IPS-18c (cell line): ENCODE measurements at regions not wholly inside any gene's neighbourhood (a gene's known extent, or its start where the extent isn't known, plus 50 kb on each side); places are given as distances from the start of the nearest gene placed in this dataset.

Experiments used
- H3K4me3 ChIP-seq: 2 replicates; pipeline ENCODE4 v1.7.0; 2013; ENCODE audit warnings: low read depth, mild to moderate bottlenecking, low read length, moderate library complexity; ENCODE audit not compliant: insufficient read depth
- H3K9me3 ChIP-seq: one replicate; pipeline ENCODE4 v1.6.1; 2013; ENCODE audit warnings: mild to moderate bottlenecking, low read length, moderate library complexity; ENCODE audit not compliant: control insufficient read depth, insufficient read depth

- H3K9me3 ChIP-seq: peaks cover 3% of the 10 kb centered on the region
- H3K4me3 ChIP-seq: no peak overlapping the region
Observed at GRCh38 chr4:188551156-188551555, 411.9 kb downstream of the TRIML1 start.

- Histone ChIP-seq H3K9me3 (peaks cover 5% of the 10 kb centered on the region), H3K4me3 (no peak overlapping the region)
Observed at GRCh38 chr4:188552741-188553275, 413.6 kb downstream of the TRIML1 start.

GRCh38 chr4:188554413-188554812, 415.2 kb downstream of the TRIML1 start:
- peaks cover 5% of the 10 kb centered on the region for H3K9me3 ChIP-seq
- H3K4me3 ChIP-seq: no peak overlapping the region

GRCh38 chr4:188573104-188573503, 433.9 kb downstream of the TRIML1 start:
- H3K4me3 ChIP-seq: no peak overlapping the region

GRCh38 chr4:188578657-188579056, 439.4 kb downstream of the TRIML1 start:
- Histone ChIP-seq H3K9me3 (no peaks in the 10 kb centered on the region), H3K4me3 (no peak overlapping the region)

More at GRCh38 chr4:188573104-188573503, 433.9 kb downstream of the TRIML1 start:
- H3K9me3 ChIP-seq: no peaks in the 10 kb centered on the region

GRCh38 chr4:188596021-188596420, 456.8 kb downstream of the TRIML1 start:
- H3K9me3 ChIP-seq: no peaks in the 10 kb centered on the region
- no peak overlapping the region for H3K4me3 ChIP-seq

GRCh38 chr4:188603646-188604045, 464.4 kb downstream of the TRIML1 start:
- Histone ChIP-seq H3K9me3 (no peaks in the 10 kb centered on the region), H3K4me3 (no peak overlapping the region)

GRCh38 chr4:188606635-188607034, 467.4 kb downstream of the TRIML1 start:
- Histone ChIP-seq H3K9me3 (no peaks in the 10 kb centered on the region), H3K4me3 (no peak overlapping the region)

GRCh38 chr4:188611143-188611542, 471.9 kb downstream of the TRIML1 start:
- Histone ChIP-seq H3K4me3 (no peak overlapping the region), H3K9me3 (no peaks in the 10 kb centered on the region)

- no peak overlapping the region for H3K4me3 ChIP-seq
Observed at GRCh38 chr4:188612659-188613058, 473.4 kb downstream of the TRIML1 start.

GRCh38 chr4:188613976-188614375, 474.7 kb downstream of the TRIML1 start:
- Histone ChIP-seq H3K9me3 (no peaks in the 10 kb centered on the region), H3K4me3 (no peak overlapping the region)

More at GRCh38 chr4:188612659-188613058, 473.4 kb downstream of the TRIML1 start:
- no peaks in the 10 kb centered on the region for H3K9me3 ChIP-seq

- no peak overlapping the region; the same call in 1 of the 2 replicates for H3K4me3 ChIP-seq
- no peaks in the 10 kb centered on the region for H3K9me3 ChIP-seq
Observed at GRCh38 chr4:188619456-188620149, 480.4 kb downstream of the TRIML1 start.

- Histone ChIP-seq H3K4me3 (no peak overlapping the region), H3K9me3 (no peaks in the 10 kb centered on the region)
Observed at GRCh38 chr4:188620608-188621007, 481.4 kb downstream of the TRIML1 start.

- Histone ChIP-seq H3K9me3 (no peaks in the 10 kb centered on the region), H3K4me3 (no peak overlapping the region)
Observed at GRCh38 chr4:188623314-188623854, 484.1 kb downstream of the TRIML1 start.

GRCh38 chr4:188624370-188624769, 485.1 kb downstream of the TRIML1 start:
- no peaks in the 10 kb centered on the region for H3K9me3 ChIP-seq
- no peak overlapping the region for H3K4me3 ChIP-seq

GRCh38 chr4:188627892-188628291, 488.7 kb downstream of the TRIML1 start:
- H3K4me3 ChIP-seq: no peak overlapping the region
- H3K9me3 ChIP-seq: peaks cover 3% of the 10 kb centered on the region

- H3K4me3 ChIP-seq: no peak overlapping the region
- no peaks in the 10 kb centered on the region for H3K9me3 ChIP-seq
Observed at GRCh38 chr4:188639479-188640100, 500.3 kb downstream of the TRIML1 start.

GRCh38 chr4:188647820-188648370, 508.7 kb downstream of the TRIML1 start:
- no peak overlapping the region for H3K4me3 ChIP-seq
- H3K9me3 ChIP-seq: no peaks in the 10 kb centered on the region
